Left forelimb (tissue), 1 donor: ENCODE measurements at regions not wholly inside any gene's neighbourhood (a gene's known extent, or its start where the extent isn't known, plus 50 kb on each side); places are given as distances from the start of the nearest gene placed in this dataset.
"Not testable (repeated sequence)": the region's sequence is repeated elsewhere in the genome, so short reads cannot be mapped to it uniquely, and the experiment has no call there.

Experiments used
- DNase-seq: peaks from one replicate; pipeline ENCODE4 v3.0.0-alpha.2; 2018; ENCODE audit warnings: low spot score

DNA sequence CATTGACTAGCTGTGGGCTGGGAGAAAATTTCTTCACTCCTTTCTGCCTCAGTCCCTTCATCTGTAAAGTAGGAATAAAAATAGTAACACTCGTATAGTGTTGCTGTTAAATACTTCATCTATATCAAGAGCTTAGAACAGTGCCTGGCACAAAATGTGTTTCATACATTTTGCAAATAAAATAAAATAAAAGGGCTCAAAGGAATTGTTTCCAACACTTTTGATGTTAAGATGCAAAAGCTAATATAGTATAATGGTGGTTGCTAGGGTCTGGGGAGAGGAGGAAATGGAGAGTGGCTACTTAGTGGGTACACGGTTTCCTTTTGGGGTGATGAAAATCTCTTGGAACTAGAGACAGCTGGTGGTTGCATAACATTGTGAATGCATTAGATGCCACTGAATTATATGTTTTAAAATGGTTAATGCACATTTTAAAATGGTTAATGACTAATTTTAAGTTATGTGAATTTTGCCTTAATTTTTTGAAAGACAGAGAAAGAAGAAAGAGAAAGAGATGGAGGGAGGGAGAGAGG lies 542.1 kb upstream of the ID2 start:
- no peak for DNase-seq

DNA sequence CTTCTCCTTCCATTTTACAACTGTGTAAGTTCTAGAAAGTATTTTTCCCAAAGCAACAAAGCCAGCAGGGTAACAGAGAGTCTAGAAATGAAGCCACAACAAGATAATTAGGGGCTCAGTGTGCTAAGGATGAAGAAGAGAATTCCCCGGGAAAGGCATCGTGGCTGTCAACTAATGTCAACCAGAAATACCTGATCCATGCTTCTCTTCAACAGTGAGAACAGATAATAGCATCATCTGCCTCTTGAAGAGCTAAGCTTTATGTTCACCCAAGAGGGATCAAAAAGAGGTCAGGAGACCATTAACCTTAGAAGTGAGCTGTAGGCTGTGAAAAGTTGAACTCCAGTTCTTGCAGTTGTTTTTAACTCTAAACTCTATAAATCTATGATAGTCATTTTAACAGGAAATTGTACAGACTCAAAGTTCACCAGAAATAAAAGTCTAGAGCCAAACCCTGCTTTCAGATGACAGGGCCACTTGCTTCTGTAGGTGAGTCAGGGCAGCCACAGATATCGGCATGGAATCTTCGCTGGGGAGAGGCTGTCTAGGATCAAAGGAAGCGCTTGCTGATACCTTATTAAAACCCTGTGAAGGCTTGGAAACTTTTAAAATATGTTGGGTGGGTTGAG lies 540.7 kb upstream of the ID2 start:
- no peak for DNase-seq

DNA sequence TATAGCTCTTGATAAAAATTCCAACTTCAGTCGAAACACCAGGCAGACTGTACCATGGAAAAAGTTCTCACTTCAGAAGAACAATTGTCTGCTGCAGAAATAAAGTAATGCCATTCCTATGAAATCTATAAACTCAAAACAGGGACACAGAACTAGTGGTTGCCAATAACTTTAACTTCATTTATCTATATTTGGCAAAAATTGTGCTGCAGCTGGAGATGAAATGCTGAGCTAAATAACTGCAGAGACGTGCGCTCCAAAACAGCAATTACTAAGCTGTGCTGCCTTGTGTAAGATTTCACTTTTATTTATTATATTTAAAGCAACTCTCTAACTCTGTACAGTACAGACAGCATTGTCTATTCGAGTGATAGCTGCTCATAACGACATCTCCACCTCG lies 540.1 kb upstream of the ID2 start:
- DNase-seq = no peak

DNA sequence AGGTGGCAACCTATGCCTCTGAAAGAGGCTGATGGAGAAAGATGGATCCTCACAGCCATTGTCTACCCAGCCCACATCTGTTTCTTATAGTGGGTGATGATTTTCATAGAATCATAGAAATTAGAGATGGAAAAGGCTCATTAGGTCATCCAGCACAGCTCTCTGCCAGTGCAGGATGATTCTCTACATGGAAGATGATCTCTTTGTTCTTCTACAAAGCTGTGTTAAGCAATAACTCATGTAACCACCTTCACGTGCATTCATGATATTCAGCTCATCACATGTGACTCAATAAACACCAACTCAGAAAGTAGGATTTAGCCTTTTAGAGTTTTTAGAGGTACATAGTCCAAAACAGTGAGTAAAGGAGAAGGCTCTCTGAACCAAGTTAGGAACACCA lies 539.4 kb upstream of the ID2 start:
- DNase-seq = no peak

DNA sequence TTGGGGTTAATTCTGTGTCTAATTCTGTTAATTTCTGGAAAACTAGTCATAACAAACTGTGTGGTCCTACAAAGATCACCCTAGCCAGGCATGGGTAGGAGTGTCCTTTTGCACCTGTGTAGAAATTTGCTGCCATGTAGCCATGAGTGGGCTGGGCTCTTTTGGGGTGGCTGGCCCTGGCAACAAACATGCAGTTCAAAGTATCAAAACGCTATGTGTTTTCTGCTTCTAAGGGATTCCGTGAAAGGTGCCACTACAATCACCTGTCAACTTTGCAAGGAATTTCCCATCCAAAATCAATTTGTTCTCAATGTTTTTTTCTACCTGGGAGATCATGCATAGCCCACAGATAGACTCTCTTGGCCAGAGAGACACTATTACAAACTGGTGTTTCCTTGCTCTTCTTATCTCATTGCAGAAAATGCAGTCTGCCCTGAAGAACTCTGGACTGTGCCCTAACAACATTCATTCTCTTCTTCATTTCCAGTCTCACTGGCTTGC lies 537.7 kb upstream of the ID2 start:
- DNase-seq = no peak

- DNase-seq = no peak
Observed at GRCh38 chr2:8144785-8145184, 537.1 kb upstream of the ID2 start.

GRCh38 chr2:8145375-8145774 lies 536.5 kb upstream of the ID2 start:
- DNase-seq = not testable (repeated sequence)

GRCh38 chr2:8146132-8147005 lies 535.5 kb upstream of the ID2 start:
- DNase-seq = no peak

DNA sequence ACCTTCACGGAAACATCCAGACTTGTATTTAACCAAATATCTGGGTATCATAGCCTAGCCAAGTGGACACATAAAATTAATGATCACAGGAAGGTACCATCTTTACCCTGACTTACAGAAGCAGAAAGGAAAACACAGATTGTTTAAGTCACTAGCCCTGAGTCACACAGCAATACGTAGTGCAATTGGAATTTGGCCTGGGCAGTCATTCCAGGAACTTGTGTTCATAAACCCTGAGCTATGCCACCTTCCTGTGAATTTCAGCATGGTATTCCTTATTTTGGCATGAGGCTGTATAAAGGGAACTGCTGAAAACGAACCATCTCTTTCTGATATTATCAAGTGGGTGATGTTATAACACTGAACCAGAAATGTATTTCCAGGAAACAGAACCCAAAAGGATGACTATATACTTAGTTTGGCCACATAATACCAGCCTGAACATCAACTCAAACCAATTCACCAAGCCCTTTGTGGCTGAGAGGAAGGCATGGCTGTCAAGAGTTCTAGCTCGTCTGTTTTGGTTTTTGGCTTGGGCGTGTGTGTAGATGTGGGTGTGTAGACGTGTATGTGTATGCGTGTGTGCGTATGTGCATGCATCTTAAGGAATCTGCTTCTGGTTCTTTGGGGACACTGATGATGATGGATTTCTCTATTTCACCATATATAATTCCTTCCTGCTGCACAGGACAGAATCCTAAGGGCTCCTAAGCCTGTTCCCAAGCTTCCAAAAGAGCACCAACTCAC lies 533.4 kb upstream of the ID2 start:
- DNase-seq = no peak

GRCh38 chr2:8149007-8149405 lies 532.9 kb upstream of the ID2 start:
- DNase-seq = no peak

- no peak for DNase-seq
Observed at GRCh38 chr2:8149985-8150539, 531.8 kb upstream of the ID2 start.

DNA sequence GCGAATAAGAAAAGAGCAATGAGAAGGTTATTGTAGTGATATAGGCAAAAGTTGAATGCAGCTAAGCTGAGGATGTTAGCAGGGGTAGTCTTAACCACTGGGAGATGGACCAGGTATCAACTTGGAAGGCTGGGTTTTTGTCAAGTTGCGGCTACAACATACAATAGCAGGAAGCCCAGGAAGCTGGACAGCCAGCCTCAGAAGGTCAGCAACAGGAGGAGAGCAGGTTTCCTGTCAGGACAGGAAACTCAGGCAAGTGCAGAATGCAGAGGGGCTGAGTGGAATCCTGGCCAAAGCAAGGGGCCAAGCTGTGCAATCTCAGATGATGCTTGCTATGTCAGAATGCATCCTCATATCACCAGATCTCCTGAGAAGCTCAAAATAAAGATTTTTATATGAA lies 530.0 kb upstream of the ID2 start:
- no peak for DNase-seq

GRCh38 chr2:8152392-8153257 lies 529.2 kb upstream of the ID2 start:
- no peak for DNase-seq

DNA sequence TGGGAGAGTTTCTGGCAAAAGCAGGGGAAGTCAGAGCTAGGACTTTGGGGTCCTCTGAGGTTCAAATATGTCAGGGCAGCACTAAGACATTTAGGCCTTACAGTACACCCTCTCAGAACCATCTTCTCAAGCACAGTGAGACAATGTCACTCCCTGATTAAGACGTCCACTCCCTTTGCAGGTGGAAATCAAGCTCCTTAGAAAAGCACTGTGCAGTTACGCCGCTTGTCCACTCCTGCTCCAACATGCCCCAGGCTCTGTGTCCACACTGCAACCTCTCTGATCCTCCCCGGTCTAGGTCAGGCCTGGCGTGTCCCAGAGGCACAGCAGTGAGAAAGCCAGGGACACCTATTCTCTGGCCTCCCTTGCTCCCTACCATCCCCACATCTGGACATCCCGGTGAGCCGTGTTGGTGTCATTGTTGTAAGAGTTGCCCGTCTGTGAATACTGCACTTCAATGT lies 528.6 kb upstream of the ID2 start:
- DNase-seq = no peak

DNA sequence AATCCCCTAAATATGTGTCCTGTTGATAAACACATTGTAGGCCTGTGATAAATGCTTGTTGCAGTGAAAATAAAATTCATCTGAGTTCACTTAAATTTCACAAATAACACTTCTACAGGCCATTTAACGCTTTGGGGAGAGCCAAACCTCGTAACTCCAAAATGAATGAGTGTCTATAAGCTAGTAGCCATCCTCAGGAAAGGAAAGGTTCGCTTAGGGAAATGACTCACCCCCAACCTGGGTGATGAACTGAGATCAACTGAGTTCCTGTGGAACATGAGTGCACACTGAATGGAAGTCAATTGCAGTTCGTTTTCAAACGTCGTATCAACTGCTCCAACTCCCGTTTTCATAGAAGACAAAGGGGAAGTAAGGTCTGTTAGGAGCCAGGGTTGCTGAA lies 527.6 kb upstream of the ID2 start:
- DNase-seq = no peak

DNA sequence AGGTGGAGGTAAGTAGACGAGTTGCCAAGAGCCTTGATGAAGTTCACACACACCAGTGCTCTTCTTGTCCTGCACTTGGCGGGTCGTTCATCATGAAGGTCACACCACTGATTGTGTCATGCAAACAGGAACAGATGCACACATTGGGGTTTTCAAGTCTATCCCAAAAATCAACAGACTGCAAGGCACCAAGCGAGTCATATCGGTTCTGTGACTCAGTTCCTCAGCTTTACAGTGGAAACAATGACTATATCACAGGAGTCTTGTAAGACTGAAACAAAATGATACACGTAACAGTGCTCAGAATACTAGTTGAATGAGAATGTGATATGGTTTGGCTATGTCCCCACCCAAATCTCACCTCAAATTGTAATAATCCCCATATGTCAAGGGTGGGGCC lies 526.9 kb upstream of the ID2 start:
- DNase-seq = no peak

GRCh38 chr2:8157621-8158430 lies 524.0 kb upstream of the ID2 start:
- no peak for DNase-seq

GRCh38 chr2:8158711-8159110 lies 523.1 kb upstream of the ID2 start:
- DNase-seq = no peak

DNA sequence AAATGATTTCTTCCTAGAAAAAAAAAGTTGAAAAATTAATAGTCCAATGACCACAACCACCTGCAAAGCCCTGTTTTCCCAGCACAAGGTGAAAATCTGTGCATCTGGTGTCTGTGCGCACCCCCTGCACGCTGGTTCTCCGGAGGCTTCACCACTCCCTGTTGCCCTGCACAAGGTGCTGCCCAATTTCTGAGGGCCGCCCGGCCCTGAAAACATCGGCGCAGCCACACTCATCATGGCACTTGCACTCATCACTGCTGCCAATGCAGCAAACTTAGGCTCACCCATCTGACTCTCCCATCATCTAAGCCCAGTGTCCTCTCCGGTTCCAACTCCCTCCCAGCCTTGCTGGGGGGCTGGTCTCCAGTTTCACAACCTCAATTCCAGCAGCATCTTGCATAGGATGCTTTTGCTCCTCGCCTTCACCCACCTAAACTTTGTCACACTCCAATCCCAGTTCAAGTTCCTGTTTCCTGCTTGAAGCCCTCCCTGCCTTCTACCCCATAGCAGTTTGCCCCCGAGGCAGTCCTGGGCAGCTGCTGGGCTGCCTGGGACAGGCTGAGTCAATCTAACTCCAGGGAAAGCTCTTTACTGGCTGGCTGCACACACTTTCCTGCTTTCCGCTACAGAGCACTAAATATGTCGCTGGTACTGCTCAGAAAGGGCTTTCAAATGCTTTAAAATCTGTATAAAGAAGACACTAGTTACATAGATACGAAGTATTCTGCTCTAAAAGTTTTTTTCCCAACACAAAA lies 522.5 kb upstream of the ID2 start:
- no peak for DNase-seq
